ENCODE measurements at regions not wholly inside any gene's neighbourhood (a gene's known extent, or its start where the extent isn't known, plus 50 kb on each side); places are given as distances from the start of the nearest gene placed in this dataset.

GRCh38 chr2:139374296-139374850, 594.2 kb upstream of the NXPH2 start:
- DNase-seq (no peak), ATAC-seq (no peak)
- no peaks in the 10 kb centered on the region for H3K36me3 ChIP-seq (ENCODE audit: low read depth, low read length)
- ChIA-PET CTCF (no interaction called here), POLR2A (ENCODE audit: unreplicated experiment) (no interaction called here)
- no peak overlapping the region for H3K27ac ChIP-seq (ENCODE audit: low read length)
- H2AFZ ChIP-seq (ENCODE audit: low read length), result no peak overlapping the region
- no TSS peak for BruUV-seq (replicated peaks)
- H3K4me3 ChIP-seq (ENCODE audit: low read length), result no peak overlapping the region
- H3K27me3 ChIP-seq (ENCODE audit: low read length), result no peaks in the 10 kb centered on the region
- H3K9me3 ChIP-seq (ENCODE audit: low read length), result no peaks in the 10 kb centered on the region
- no peaks in the 10 kb centered on the region for H3F3A ChIP-seq (ENCODE audit: low read length, unreplicated experiment)
- no peak overlapping the region for H3K9ac ChIP-seq (ENCODE audit: low read length)
- H3K4me2 ChIP-seq (ENCODE audit: low read length), result no peak overlapping the region
- TF ChIP-seq EZH2 (IDR thresholded peaks at IDR 0.05; ENCODE audit: low read length, unreplicated experiment) (no peak), EZH2phosphoT487 (IDR thresholded peaks at IDR 0.05; ENCODE audit: borderline replicate concordance, low read length) (no peak), CTCF (conservative IDR thresholded peaks at IDR 0.05; ENCODE audit: low read depth, low read length) (no peak)
- intact Hi-C loops (cut with micrococcal nuclease), result no loop called here
- H3K79me2 ChIP-seq (ENCODE audit: low read length), result no peaks in the 10 kb centered on the region
- H3K9me2 ChIP-seq (replicated peaks; ENCODE audit: low read length), result no peaks in the 10 kb centered on the region
- no peaks in the 10 kb centered on the region for H3K4me1 ChIP-seq (ENCODE audit: insufficient read depth, low read length)
- H4K20me1 ChIP-seq (ENCODE audit: low read length), result no peaks in the 10 kb centered on the region

GRCh38 chr2:139369423-139370409, 589.5 kb upstream of the NXPH2 start:
- no TSS peak for BruUV-seq (replicated peaks)
- intact Hi-C loops (cut with micrococcal nuclease), result no loop called here

More at GRCh38 chr2:139369423-139370409, 589.5 kb upstream of the NXPH2 start:
- Histone ChIP-seq H4K20me1 (ENCODE audit: low read length) (no peaks in the 10 kb centered on the region), H3K9me3 (ENCODE audit: low read length) (no peaks in the 10 kb centered on the region), H3K79me2 (ENCODE audit: low read length) (no peaks in the 10 kb centered on the region), H3K27ac (ENCODE audit: low read length) (no peak overlapping the region), H3K9ac (ENCODE audit: low read length) (no peak overlapping the region), H3K36me3 (ENCODE audit: low read depth, low read length) (no peaks in the 10 kb centered on the region), H3K4me1 (ENCODE audit: insufficient read depth, low read length) (0 out of 2 replicates have a peak, but pooled peaks cover 5% of the 10 kb centered on the region), H3K9me2 (replicated peaks; ENCODE audit: low read length) (no peaks in the 10 kb centered on the region), H3K4me3 (ENCODE audit: low read length) (no peak overlapping the region), H3K27me3 (ENCODE audit: low read length) (no peaks in the 10 kb centered on the region), H3K4me2 (ENCODE audit: low read length) (no peak overlapping the region), H2AFZ (ENCODE audit: low read length) (no peak overlapping the region), H3F3A (ENCODE audit: low read length, unreplicated experiment) (no peaks in the 10 kb centered on the region)
- ATAC-seq (no peak), DNase-seq (no peak)
- ChIA-PET POLR2A (ENCODE audit: unreplicated experiment) (no interaction called here), CTCF (no interaction called here)
- TF ChIP-seq CTCF (conservative IDR thresholded peaks at IDR 0.05; ENCODE audit: low read depth, low read length), result no peak
- no peak for TF ChIP-seq EZH2 (IDR thresholded peaks at IDR 0.05; ENCODE audit: low read length, unreplicated experiment)
- TF ChIP-seq EZH2phosphoT487 (IDR thresholded peaks at IDR 0.05; ENCODE audit: borderline replicate concordance, low read length), result no peak
